Endothelial cell (in vitro differentiated cells): ENCODE measurements at regions not wholly inside any gene's neighbourhood (a gene's known extent, or its start where the extent isn't known, plus 50 kb on each side); places are given as distances from the start of the nearest gene placed in this dataset.

Experiments
- DNase-seq: peaks from one replicate; pipeline ENCODE4 v3.0.0; 2021; ENCODE audit warnings: low spot score
- H3K27ac Mint-ChIP-seq: one replicate; pipeline ENCODE4 v1.8.0; 2021; ENCODE audit warnings: mixed read lengths, inconsistent platforms; ENCODE audit not compliant: unreplicated experiment
- H3K27me3 Mint-ChIP-seq: one replicate; pipeline ENCODE4 v1.8.0; 2021; ENCODE audit warnings: mild to moderate bottlenecking, moderate library complexity, mixed read lengths, inconsistent platforms; ENCODE audit not compliant: unreplicated experiment
- H3K36me3 Mint-ChIP-seq: one replicate; pipeline ENCODE4 v1.8.0; 2021; ENCODE audit warnings: mild to moderate bottlenecking, low read depth, mixed read lengths, inconsistent platforms; ENCODE audit not compliant: unreplicated experiment
- H3K4me1 Mint-ChIP-seq: one replicate; pipeline ENCODE4 v1.8.0; 2021; ENCODE audit warnings: mild to moderate bottlenecking, mixed read lengths, inconsistent platforms; ENCODE audit not compliant: unreplicated experiment
- H3K4me3 Mint-ChIP-seq: one replicate; pipeline ENCODE4 v1.8.0; 2021; ENCODE audit warnings: mild to moderate bottlenecking, mixed read lengths, inconsistent platforms; ENCODE audit not compliant: unreplicated experiment
- H3K9me3 Mint-ChIP-seq: one replicate; pipeline ENCODE4 v1.8.0; 2021; ENCODE audit warnings: mixed read lengths, inconsistent platforms; ENCODE audit not compliant: unreplicated experiment
- TF ChIP-seq, protein P1 (sequence below): fragments of 200-600 bp; sonication (generic); IDR thresholded peaks from one replicate; pipeline ENCODE4 v1.5.0; 2021; ENCODE audit warnings: antibody characterized with exemption; ENCODE audit not compliant: unreplicated experiment

DNA sequence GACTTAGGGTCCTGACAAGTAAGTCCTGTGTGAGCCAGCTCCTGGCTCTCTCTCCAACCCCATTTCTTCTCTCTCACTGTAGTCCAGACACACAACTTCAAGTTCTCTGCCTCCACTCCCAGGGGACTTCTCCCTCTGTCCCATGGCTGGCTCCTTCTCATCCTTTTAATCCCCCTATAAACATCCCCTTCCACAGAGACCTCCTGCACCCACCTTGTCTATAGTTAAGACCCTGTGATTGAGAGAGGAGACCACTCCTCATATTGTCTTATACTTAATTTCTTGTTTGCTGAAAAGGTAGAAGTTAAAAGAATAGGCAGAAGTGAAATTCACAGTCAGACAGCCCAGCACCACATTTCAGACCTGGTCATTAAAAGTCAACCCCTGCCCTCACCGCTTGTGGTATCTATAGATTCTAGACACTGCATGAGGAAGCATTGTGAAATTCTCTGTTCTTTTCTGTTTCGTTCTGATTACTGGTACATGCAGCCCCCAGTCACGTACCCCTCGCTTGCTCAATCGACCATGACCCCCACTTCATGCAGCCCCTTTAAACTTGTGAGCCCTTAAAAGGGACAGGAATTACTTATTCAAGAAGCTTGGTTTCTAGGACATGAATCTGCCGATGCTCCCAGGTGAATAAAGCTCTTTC is 125.6 kb upstream of the FRMD4A start:
- Mint-ChIP-seq H3K4me1 (peaks cover 9% of the 10 kb centered on the region), H3K36me3 (peaks cover 9% of the 10 kb centered on the region), H3K9me3 (peaks cover 9% of the 10 kb centered on the region), H3K4me3 (no peak overlapping the region), H3K27me3 (no peaks in the 10 kb centered on the region), H3K27ac (no peak overlapping the region)
- DNase-seq: no peak
- TF ChIP-seq, protein P1, sequence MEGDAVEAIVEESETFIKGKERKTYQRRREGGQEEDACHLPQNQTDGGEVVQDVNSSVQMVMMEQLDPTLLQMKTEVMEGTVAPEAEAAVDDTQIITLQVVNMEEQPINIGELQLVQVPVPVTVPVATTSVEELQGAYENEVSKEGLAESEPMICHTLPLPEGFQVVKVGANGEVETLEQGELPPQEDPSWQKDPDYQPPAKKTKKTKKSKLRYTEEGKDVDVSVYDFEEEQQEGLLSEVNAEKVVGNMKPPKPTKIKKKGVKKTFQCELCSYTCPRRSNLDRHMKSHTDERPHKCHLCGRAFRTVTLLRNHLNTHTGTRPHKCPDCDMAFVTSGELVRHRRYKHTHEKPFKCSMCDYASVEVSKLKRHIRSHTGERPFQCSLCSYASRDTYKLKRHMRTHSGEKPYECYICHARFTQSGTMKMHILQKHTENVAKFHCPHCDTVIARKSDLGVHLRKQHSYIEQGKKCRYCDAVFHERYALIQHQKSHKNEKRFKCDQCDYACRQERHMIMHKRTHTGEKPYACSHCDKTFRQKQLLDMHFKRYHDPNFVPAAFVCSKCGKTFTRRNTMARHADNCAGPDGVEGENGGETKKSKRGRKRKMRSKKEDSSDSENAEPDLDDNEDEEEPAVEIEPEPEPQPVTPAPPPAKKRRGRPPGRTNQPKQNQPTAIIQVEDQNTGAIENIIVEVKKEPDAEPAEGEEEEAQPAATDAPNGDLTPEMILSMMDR: no peak

GRCh38 chr10:14454629-14455028 is 123.9 kb upstream of the FRMD4A start:
- Mint-ChIP-seq H3K9me3 (peaks cover 9% of the 10 kb centered on the region), H3K36me3 (peaks cover 9% of the 10 kb centered on the region), H3K27ac (no peak overlapping the region), H3K4me3 (no peak overlapping the region), H3K4me1 (peaks cover 3% of the 10 kb centered on the region), H3K27me3 (no peaks in the 10 kb centered on the region)
- TF ChIP-seq, protein P1: no peak
- DNase-seq: no peak

GRCh38 chr10:14454206-14454605 is 123.5 kb upstream of the FRMD4A start:
- Mint-ChIP-seq H3K27ac (no peak overlapping the region), H3K4me1 (no peaks in the 10 kb centered on the region), H3K4me3 (no peak overlapping the region), H3K9me3 (peaks cover 9% of the 10 kb centered on the region), H3K36me3 (peaks cover 9% of the 10 kb centered on the region), H3K27me3 (no peaks in the 10 kb centered on the region)
- DNase-seq: no peak
- TF ChIP-seq, protein P1: no peak

DNA sequence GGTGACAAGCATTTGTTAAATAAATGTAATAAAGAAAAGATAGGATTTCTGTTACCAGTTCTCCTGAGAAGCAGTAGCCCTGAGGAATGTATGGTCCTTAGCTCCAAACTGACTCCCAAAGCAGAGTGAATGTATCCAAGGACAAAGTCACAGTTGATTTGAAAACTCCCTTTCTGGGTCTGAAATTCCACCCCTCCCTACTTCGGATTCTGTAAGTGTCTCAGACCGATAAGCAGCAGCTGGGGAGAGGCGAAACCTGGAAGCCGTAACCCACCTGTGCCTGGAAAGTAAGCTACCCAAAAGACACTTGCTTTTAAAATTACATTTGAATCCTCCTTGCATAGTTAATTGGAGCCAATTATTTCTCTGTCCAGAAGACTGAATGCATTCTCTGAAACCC is 122.9 kb upstream of the FRMD4A start:
- H3K9me3 Mint-ChIP-seq: peaks cover 6% of the 10 kb centered on the region
- peaks cover 2% of the 10 kb centered on the region for H3K27me3 Mint-ChIP-seq

GRCh38 chr10:14451341-14451740 is 120.6 kb upstream of the FRMD4A start:
- no peak overlapping the region for H3K4me3 Mint-ChIP-seq
- no peaks in the 10 kb centered on the region for H3K4me1 Mint-ChIP-seq
- peaks cover 5% of the 10 kb centered on the region for H3K27me3 Mint-ChIP-seq
- no peak for DNase-seq
- no peak overlapping the region for H3K27ac Mint-ChIP-seq
- TF ChIP-seq, protein P1: no peak
- no peaks in the 10 kb centered on the region for H3K9me3 Mint-ChIP-seq
- no peaks in the 10 kb centered on the region for H3K36me3 Mint-ChIP-seq

More for the DNA sequence above, 122.9 kb upstream of the FRMD4A start:
- Mint-ChIP-seq H3K36me3 (peaks cover 7% of the 10 kb centered on the region), H3K27ac (no peak overlapping the region), H3K4me1 (no peaks in the 10 kb centered on the region), H3K4me3 (no peak overlapping the region)
- TF ChIP-seq, protein P1: no peak
- DNase-seq: no peak
